Epithelial cell of proximal tubule (primary cell): ENCODE measurements at regions not wholly inside any gene's neighbourhood (a gene's known extent, or its start where the extent isn't known, plus 50 kb on each side); places are given as distances from the start of the nearest gene placed in this dataset.

ENCODE experiments used
- DNase-seq: peaks from one replicate; pipeline ENCODE4 v3.0.0-alpha.2; 2011; ENCODE audit warnings: low read depth
- H3K4me3 ChIP-seq: 2 replicates; pipeline ENCODE4 v1.5.1; 2011; ENCODE audit warnings: low read depth, mild to moderate bottlenecking, low read length
- CTCF ChIP-seq: conservative IDR thresholded peaks from 2 replicates; pipeline ENCODE4 v1.5.1; 2012; ENCODE audit warnings: low read depth, mild to moderate bottlenecking, low read length

GRCh38 chr3:40719660-40720287 is 195.0 kb downstream of the ZNF621 start:
- no peak overlapping the region for H3K4me3 ChIP-seq
- DNase-seq, result no peak
- peak; percentile 55 for TF ChIP-seq CTCF

GRCh38 chr3:40720341-40720740 is 195.6 kb downstream of the ZNF621 start:
- H3K4me3 ChIP-seq, result no peak overlapping the region
- no peak for DNase-seq
- no peak for TF ChIP-seq CTCF

GRCh38 chr3:40720863-40721262 is 196.1 kb downstream of the ZNF621 start:
- H3K4me3 ChIP-seq, result no peak overlapping the region
- no peak for TF ChIP-seq CTCF
- DNase-seq, result no peak

GRCh38 chr3:40723083-40723660 is 198.4 kb downstream of the ZNF621 start:
- DNase-seq, result no peak
- H3K4me3 ChIP-seq, result no peak overlapping the region
- TF ChIP-seq CTCF, result no peak

- TF ChIP-seq CTCF, result no peak
- no peak overlapping the region for H3K4me3 ChIP-seq
- DNase-seq, result no peak
Measured at GRCh38 chr3:40725031-40725430, 200.3 kb downstream of the ZNF621 start.

GRCh38 chr3:40731445-40731844 is 206.7 kb downstream of the ZNF621 start:
- DNase-seq, result no peak

More at GRCh38 chr3:40731445-40731844, 206.7 kb downstream of the ZNF621 start:
- no peak overlapping the region for H3K4me3 ChIP-seq
- TF ChIP-seq CTCF, result no peak
